CD4-positive, alpha-beta T cell treated with Interleukin-1 beta for 1 hour (primary cell): ENCODE measurements at regions not wholly inside any gene's neighbourhood (a gene's known extent, or its start where the extent isn't known, plus 50 kb on each side); places are given as distances from the start of the nearest gene placed in this dataset.
"Not testable (repeated sequence)": the region's sequence is repeated elsewhere in the genome, so short reads cannot be mapped to it uniquely, and the experiment has no call there.

ENCODE experiments used
- DNase-seq, 2 donors: peaks; one replicate each; pipeline ENCODE4 v3.0.0-alpha.2; 2020 to 2022

GRCh38 chr9:81103597-81104471 is 585.5 kb downstream of the TLE1 start:
- DNase-seq, result no peak

DNA sequence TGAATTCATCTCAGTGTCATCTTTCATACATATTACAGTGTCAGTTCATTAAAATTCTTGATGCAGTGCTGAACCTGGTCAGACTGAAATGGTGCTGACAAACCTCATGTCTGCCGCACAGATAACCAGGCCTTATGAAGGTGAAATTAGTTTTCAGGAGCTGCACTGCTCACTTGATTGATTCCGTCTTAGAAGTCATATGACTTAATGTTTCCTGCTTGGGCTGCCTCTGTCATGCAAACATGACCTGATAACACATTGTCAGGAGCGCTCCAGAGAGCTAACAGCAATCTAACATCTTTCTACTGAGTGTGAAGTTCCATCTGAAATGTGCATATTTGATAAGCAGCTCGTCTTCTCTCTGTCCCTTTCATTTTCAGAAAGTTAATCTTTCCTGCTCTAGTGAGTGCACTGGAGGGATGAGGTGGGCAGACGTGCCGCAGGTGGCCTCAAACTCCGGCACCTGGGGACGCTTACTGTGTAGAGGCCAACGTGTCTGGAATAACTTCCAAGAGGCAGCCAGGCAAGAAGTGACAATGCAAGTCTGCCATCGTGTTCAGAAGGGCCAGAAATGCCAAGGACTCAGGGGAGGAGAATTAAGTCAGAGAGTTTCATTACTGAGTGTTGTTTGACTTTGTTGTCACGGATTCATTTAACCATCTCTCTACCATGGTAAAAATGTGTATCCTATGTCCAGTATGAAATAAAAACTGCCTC is 592.1 kb downstream of the TLE1 start:
- DNase-seq, result no peak

DNA sequence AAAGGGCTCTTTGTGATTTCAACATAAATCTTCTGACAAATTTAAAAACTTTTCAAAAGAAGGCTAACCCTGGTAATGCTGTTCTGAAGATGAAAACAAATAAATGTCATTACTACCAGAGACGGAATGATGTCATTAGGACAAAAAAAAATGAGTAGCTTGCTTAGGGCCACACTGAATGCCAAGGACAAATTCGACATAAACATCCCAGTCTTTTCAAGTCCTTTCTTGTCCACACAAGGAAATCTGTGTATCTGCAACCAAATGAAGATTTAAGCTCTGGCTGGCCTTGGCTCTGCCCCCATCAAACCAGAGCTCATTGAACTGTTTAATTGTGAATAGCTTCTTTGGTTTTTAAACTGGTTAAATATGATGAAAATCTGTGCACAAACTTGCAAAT is 592.7 kb downstream of the TLE1 start:
- DNase-seq, result no peak

- no peak for DNase-seq
Measured at GRCh38 chr9:81092057-81092456, 597.3 kb downstream of the TLE1 start.

DNA sequence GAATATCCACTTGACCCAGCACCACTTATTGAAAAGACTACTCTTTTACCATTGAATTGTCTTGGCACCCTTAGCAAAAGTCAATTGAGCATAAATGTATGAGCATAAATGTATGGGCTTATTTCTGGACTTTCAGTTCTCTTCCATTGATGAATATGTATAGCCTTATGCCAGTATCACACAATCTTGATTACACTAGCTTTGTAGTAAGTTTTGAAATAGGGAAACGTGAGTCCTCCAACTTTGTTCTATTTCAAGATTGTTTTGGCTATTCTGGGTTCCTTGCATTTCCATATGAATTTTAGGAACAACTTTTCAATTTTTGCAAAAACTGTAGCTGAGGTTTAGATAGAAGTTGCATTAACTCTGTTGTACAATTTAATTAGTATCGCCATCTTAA is 601.0 kb downstream of the TLE1 start:
- no peak for DNase-seq

GRCh38 chr9:81086416-81086815 is 602.9 kb downstream of the TLE1 start:
- no peak for DNase-seq

GRCh38 chr9:81083854-81084512 is 605.4 kb downstream of the TLE1 start:
- DNase-seq, result no peak

DNA sequence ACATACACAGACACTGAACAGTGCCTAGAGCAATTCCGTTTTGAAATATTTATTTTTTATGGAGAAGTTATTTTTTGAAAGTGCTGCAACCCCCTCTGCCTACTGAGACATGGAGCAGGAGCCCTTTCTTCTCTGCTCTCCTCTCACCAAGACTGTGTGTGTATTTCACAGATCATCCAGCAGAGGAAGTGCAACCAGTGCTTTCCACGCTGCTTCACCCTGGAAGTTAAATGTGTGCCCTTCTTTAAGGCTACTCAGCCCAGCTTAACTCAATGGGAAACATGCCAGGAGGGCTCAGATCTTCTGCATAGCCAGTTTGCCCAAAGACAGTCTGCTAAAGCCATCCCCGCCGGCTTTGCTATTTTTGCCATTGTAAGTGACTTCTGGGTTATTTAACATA is 606.3 kb downstream of the TLE1 start:
- no peak for DNase-seq

- DNase-seq, result no peak
Measured at GRCh38 chr9:81082221-81082620, 607.1 kb downstream of the TLE1 start.

- DNase-seq, result no peak
Measured at GRCh38 chr9:81080900-81081299, 608.4 kb downstream of the TLE1 start.

GRCh38 chr9:81080185-81080584 is 609.2 kb downstream of the TLE1 start:
- DNase-seq, result no peak

GRCh38 chr9:81079055-81079454 is 610.3 kb downstream of the TLE1 start:
- no peak for DNase-seq

- no peak for DNase-seq
Measured at GRCh38 chr9:81078555-81078954, 610.8 kb downstream of the TLE1 start.

DNA sequence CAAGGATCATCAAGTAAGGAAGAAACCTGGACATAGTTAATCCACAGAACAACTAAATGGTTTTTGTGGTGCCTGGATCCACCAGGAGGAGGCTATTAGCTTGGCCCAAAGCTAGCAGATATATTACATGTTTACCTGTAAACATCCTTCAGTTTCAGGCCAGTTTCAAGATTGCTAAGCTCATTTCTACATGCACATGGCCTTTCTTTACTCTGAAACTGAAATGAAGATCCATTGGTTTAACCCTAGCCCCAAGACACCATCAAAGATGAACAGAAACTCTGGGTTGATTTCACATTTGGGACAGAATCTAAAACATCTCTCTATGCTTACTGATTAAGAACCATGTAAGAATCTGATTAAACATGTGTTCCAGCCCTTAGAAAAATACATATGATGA is 611.8 kb downstream of the TLE1 start:
- no peak for DNase-seq

DNA sequence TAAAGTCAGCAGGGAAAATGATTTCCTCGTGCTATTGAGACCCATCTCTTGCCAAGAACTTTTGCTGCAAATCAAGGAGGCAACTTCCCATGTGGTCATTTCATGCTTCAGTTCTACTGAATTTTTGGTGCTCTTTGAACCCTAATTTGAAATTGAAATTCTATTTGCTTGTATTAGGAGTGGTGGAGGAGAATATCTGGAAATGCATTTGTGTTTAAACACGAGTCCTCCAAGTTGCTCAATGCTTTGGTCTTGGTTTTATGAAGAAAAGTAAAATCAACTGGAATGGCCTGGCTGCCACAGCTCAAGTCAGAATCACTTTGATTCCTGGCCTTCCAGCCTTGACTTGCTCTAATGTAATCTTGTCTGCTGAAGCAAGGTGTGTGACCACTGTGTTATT is 613.2 kb downstream of the TLE1 start:
- DNase-seq, result no peak

DNA sequence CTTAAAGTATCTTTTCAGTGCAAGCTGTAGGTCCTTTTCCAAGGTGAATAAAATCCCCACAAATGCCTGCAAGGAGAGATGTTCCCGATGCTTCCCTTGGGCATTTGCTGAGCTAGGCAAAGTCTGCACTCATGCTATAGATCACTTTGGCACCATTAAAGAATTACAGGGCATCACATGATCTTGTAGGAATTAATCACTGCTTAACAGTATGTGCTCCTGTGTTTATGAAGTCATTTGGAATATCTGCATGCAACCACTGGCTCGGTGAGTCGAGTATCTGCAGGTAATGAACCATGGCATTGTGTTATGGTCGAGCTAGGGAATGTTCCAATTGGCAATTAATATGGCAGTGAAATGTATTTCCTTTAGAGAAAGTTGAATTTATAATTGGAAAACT is 615.1 kb downstream of the TLE1 start:
- no peak for DNase-seq

- DNase-seq, result no peak
Measured at GRCh38 chr9:81073821-81074220, 615.5 kb downstream of the TLE1 start.

GRCh38 chr9:81072758-81073157 is 616.6 kb downstream of the TLE1 start:
- no peak for DNase-seq

DNA sequence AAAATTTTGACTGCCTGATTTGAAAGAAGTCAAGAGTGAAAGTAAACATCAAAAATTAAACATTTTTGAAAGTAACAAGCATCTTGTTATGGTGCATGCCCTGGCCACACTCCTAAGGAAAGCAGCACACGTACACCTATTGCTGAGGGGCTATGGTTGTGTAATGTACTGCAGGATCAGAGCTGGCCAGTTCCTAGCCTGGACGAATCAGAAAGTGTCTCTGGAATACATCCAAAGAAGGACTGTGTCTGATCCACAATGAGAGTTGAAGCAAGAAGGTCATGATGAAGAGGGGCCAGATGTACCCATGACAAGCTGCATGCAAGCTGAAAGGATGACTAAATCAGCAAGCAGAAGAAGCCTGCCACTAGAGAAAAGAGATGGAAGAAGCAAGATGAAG is 618.2 kb downstream of the TLE1 start:
- no peak for DNase-seq

DNA sequence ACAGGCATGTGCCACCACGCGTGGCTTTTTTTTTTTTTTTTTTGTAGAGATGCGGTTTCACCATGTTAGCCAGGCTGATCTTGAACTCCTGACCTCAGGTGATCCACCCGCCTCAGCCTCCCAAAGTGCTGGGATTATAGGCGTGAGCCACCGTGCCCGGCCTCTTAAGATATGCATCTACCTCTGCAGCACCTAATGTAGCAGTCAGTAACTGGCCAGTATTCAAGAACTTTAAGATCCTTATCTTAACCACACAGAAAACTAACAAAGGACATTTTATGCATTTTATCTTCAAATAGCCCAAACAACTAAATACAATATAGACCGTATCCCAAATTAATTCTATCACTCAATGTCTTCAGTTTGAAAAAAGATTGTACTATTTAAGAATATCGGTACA is 618.7 kb downstream of the TLE1 start:
- DNase-seq, result no peak

DNA sequence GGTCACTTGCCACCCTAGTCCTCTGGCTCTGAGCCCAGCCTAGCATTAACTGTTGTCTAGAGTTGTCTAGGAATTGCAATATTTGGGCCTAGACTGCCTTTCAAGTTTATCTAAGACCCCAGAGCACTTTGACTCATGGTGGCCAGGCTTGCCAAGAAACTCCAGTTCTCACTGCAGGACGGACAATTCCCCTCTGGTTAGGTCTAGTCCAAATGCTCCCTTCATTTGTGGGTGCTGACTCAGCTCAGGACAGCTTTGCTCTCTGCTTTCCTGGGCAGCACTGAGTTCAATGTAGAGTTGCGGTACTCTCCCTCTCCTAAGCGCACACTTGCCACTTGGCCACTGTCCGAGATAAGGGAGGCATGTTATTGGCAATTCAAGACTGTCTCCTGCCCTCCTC is 619.4 kb downstream of the TLE1 start:
- DNase-seq, result no peak

GRCh38 chr9:81069038-81069795 is 620.1 kb downstream of the TLE1 start:
- DNase-seq, result no peak

DNA sequence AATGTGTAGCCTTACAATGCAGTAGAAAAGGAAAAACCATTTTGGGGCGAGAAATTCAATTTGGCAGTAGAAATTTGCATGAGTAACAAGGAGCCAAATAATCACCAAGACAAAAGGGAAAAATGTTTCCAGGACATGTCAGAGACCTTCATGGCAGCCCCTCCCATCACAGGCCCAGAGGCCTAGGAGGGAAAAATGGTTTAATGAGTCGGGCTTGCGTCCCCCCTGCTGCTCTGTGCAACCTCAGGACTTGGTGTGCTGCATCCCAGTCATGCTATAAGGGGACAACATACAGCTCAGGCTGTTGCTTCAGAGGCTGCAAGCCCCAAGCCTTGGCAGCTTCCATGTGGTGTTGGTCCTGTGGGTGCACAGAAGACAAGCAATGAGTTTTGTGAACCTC is 626.4 kb downstream of the TLE1 start:
- DNase-seq, result not testable (repeated sequence)
